ENCODE measurements at regions not wholly inside any gene's neighbourhood (a gene's known extent, or its start where the extent isn't known, plus 50 kb on each side); places are given as distances from the start of the nearest gene placed in this dataset.

DNA sequence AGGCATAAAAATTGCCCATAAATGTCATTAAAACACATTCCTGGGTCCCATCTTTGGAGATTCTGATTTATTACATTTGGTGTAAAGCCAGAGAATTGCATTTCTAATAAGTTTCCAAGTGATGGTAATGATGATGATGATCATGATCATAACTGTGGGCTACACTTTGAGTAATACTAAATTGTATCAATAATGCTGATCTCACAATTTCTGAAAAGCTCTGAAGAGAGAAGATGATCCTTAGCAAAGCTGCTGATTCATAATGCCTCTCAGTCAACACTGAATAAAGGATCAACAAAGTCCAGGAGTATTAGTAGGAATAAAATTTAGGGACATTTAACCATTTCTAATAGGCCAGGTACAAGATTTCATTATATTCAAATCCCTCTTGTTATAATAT is 434.5 kb downstream of the CAAP1 start:
- Histone ChIP-seq H4K8ac (ENCODE audit: low read depth, low read length) (no peak overlapping the region), H3K4me3 (ENCODE audit: low read length in 2 of 2) (no peak overlapping the region), H2BK5ac (ENCODE audit: low read length) (no peak overlapping the region), H2BK15ac (ENCODE audit: low read length) (no peak overlapping the region), H3K4me2 (ENCODE audit: insufficient read depth, low read length, poor library complexity, severe bottlenecking) (no peak overlapping the region), H4K91ac (ENCODE audit: low read depth, low read length, poor library complexity) (no peak overlapping the region), H3K18ac (ENCODE audit: low read length) (no peak overlapping the region), H3K27ac (replicated peaks; ENCODE audit: low read length) (no peak overlapping the region), H3K4me1 (ENCODE audit: control insufficient read depth in 2 of 2, insufficient read depth in 1 of 2, low read depth in 1 of 2, low read length in 2 of 2) (peaks cover 0 to 1% of the 10 kb centered on the region in 2 donors), H3K4ac (ENCODE audit: low read length) (no peak overlapping the region), H3K9ac (ENCODE audit: low read depth, low read length, poor library complexity) (no peak overlapping the region), H3K79me1 (ENCODE audit: low read depth, low read length) (no peaks in the 10 kb centered on the region), H3K36me3 (replicated peaks in 1 of 2; ENCODE audit: control insufficient read depth in 2 of 2, insufficient read depth in 2 of 2, low read length in 2 of 2) (no peaks in the 10 kb centered on the region), H2AFZ (ENCODE audit: low read length) (no peak overlapping the region), H2BK12ac (ENCODE audit: low read length) (no peak overlapping the region), H3K23ac (ENCODE audit: low read depth, low read length, poor library complexity) (no peak overlapping the region), H2BK120ac (ENCODE audit: low read depth, low read length) (no peak overlapping the region), H3K27me3 (ENCODE audit: control insufficient read depth in 3 of 3, insufficient read depth in 3 of 3, low read depth in 1 of 3, low read length in 3 of 3) (no peaks in the 10 kb centered on the region), H3K14ac (ENCODE audit: low read length) (no peak overlapping the region), H3K9me3 (replicated peaks in 1 of 2; ENCODE audit: control insufficient read depth in 2 of 2, insufficient read depth in 1 of 2, low read depth in 1 of 2, low read length in 2 of 2) (no peaks in the 10 kb centered on the region), H2AK5ac (ENCODE audit: low read depth, low read length) (no peak overlapping the region)
- no peak for DNase-seq (ENCODE audit: low spot score)

DNA sequence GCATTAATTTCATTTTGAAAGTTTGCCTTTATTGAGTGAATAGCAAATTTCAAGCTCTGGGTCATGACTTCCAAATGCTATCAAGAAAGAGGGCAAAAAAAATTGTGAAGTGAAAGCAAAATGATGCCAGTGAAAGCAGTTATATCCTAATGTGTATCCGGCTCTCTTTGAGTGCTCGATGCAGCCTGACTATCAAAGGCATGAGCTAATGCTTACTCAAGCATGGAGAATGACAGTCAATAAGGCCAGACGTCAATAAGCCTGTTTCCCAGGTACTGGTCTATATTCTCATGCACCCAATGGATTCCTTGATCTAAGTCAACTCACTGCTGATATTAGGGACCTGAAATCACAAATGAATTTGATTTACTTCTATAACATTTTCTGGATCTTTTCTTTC is 435.5 kb downstream of the CAAP1 start:
- Histone ChIP-seq H3K23ac (ENCODE audit: low read depth, low read length, poor library complexity) (no peak overlapping the region), H3K27ac (replicated peaks; ENCODE audit: low read length) (no peak overlapping the region)

DNA sequence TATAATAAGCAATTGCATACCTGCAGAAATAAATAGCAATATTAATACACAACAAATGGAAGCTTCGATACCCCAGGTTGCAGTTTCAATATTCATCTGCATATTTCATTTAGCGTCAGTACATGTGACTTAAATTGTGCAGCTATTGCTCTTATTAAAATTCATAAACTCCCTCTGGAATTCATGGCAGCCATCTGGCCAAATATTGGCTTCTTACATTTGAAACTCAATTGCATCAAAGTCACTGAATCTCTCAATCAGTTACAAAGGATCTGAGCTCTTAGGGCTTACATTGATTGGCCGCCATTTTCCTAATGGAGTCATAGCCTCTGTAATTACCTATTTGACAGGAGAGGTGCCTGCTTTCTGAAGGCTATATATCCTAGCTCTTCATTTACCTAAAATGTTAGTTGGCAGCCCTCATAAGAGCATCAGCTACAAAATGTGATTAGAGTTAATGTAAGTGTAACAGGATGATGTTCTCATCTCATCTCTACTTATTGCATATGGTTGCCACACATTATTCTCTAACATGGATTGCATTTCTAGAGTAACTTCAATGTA is 453.5 kb downstream of the CAAP1 start:
- Histone ChIP-seq H3K27ac (replicated peaks; ENCODE audit: low read length) (no peak overlapping the region), H3K9me3 (replicated peaks in 1 of 2; ENCODE audit: control insufficient read depth in 2 of 2, insufficient read depth in 1 of 2, low read depth in 1 of 2, low read length in 2 of 2) (no peaks in the 10 kb centered on the region), H3K79me1 (ENCODE audit: low read depth, low read length) (no peaks in the 10 kb centered on the region), H3K4me2 (ENCODE audit: insufficient read depth, low read length, poor library complexity, severe bottlenecking) (no peak overlapping the region), H3K36me3 (replicated peaks in 1 of 2; ENCODE audit: control insufficient read depth in 2 of 2, insufficient read depth in 2 of 2, low read length in 2 of 2) (no peaks in the 10 kb centered on the region), H2BK120ac (ENCODE audit: low read depth, low read length) (no peak overlapping the region), H4K8ac (ENCODE audit: low read depth, low read length) (no peak overlapping the region), H2AK5ac (ENCODE audit: low read depth, low read length) (no peak overlapping the region), H3K4me3 (ENCODE audit: low read length in 2 of 2) (no peak overlapping the region), H2BK15ac (ENCODE audit: low read length) (no peak overlapping the region), H3K18ac (ENCODE audit: low read length) (no peak overlapping the region), H2BK5ac (ENCODE audit: low read length) (no peak overlapping the region), H2AFZ (ENCODE audit: low read length) (no peak overlapping the region), H2BK12ac (ENCODE audit: low read length) (no peak overlapping the region), H3K9ac (ENCODE audit: low read depth, low read length, poor library complexity) (no peak overlapping the region), H3K27me3 (ENCODE audit: control insufficient read depth in 3 of 3, insufficient read depth in 3 of 3, low read depth in 1 of 3, low read length in 3 of 3) (no peaks in the 10 kb centered on the region), H4K91ac (ENCODE audit: low read depth, low read length, poor library complexity) (no peak overlapping the region), H3K4ac (ENCODE audit: low read length) (no peak overlapping the region), H3K14ac (ENCODE audit: low read length) (no peak overlapping the region), H3K23ac (ENCODE audit: low read depth, low read length, poor library complexity) (no peak overlapping the region), H3K4me1 (ENCODE audit: control insufficient read depth in 2 of 2, insufficient read depth in 1 of 2, low read depth in 1 of 2, low read length in 2 of 2) (peaks cover 2% of the 10 kb centered on the region in 2 donors)
- no CpG with 5 or more reads among the region's 3 CpGs for WGBS, 2 donors (ENCODE audit: extremely low coverage in 2 of 2, insufficient read length in 2 of 2, insufficient replicate concordance in 1 of 2)
- no peak for DNase-seq (ENCODE audit: low spot score)

More for the DNA sequence above, 435.5 kb downstream of the CAAP1 start:
- H3K9me3 ChIP-seq (replicated peaks in 1 of 2; ENCODE audit: control insufficient read depth in 2 of 2, insufficient read depth in 1 of 2, low read depth in 1 of 2, low read length in 2 of 2), result no peaks in the 10 kb centered on the region
- H4K8ac ChIP-seq (ENCODE audit: low read depth, low read length), result no peak overlapping the region
- H2AK5ac ChIP-seq (ENCODE audit: low read depth, low read length), result no peak overlapping the region
- no peaks in the 10 kb centered on the region for H3K27me3 ChIP-seq (ENCODE audit: control insufficient read depth in 3 of 3, insufficient read depth in 3 of 3, low read depth in 1 of 3, low read length in 3 of 3)
- H3K4me2 ChIP-seq (ENCODE audit: insufficient read depth, low read length, poor library complexity, severe bottlenecking), result no peak overlapping the region
- no peak overlapping the region for H2BK120ac ChIP-seq (ENCODE audit: low read depth, low read length)
- no peak overlapping the region for H2AFZ ChIP-seq (ENCODE audit: low read length)
- H2BK15ac ChIP-seq (ENCODE audit: low read length), result no peak overlapping the region
- no peak overlapping the region for H2BK5ac ChIP-seq (ENCODE audit: low read length)
- H3K36me3 ChIP-seq (replicated peaks in 1 of 2; ENCODE audit: control insufficient read depth in 2 of 2, insufficient read depth in 2 of 2, low read length in 2 of 2), result no peaks in the 10 kb centered on the region
- no CpG with 5 or more reads among the region's 3 CpGs for WGBS, 2 donors (ENCODE audit: extremely low coverage in 2 of 2, insufficient read length in 2 of 2, insufficient replicate concordance in 1 of 2)
- H3K4me3 ChIP-seq (ENCODE audit: low read length in 2 of 2), result no peak overlapping the region
- H3K79me1 ChIP-seq (ENCODE audit: low read depth, low read length), result no peaks in the 10 kb centered on the region
- no peak overlapping the region for H3K9ac ChIP-seq (ENCODE audit: low read depth, low read length, poor library complexity)
- no peak overlapping the region for H3K18ac ChIP-seq (ENCODE audit: low read length)
- H3K4me1 ChIP-seq (ENCODE audit: control insufficient read depth in 2 of 2, insufficient read depth in 1 of 2, low read depth in 1 of 2, low read length in 2 of 2), result peaks cover 0 to 1% of the 10 kb centered on the region in 2 donors
- H3K14ac ChIP-seq (ENCODE audit: low read length), result no peak overlapping the region
- no peak for DNase-seq (ENCODE audit: low spot score)
- no peak overlapping the region for H4K91ac ChIP-seq (ENCODE audit: low read depth, low read length, poor library complexity)
- no peak overlapping the region for H3K4ac ChIP-seq (ENCODE audit: low read length)
- H2BK12ac ChIP-seq (ENCODE audit: low read length), result no peak overlapping the region

DNA sequence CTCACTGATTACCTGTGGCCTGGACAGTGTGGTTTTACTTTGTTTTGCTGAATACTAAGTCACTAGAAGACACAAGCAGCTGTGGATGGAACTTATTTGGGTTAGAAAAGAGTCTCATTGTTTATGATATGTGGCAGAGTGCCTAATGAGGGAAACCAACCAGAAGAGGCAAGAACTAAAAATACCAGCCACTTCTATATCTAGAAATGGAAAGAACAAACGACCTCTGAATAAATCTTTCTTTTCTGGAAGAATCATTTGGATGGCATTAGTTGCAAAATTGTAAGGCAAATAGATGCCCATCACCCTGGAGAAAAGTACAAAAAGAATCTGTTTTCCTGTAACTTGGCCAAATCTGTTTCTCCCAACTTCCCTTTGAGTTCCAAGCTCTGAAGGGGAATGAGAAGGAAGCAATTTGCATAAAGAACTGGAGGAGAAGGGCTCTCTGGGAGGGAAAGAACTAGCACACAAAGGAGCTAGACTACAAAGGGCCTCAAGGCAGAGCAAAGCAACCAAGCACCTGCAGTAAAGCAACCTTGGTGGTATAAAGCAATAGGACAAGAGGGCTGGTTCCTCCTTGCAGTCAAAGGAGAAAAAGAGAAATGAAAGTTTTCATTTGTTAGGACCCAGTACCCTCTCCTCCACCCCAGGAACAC is 455.4 kb downstream of the CAAP1 start:
- Histone ChIP-seq H2AFZ (ENCODE audit: low read length) (peak overlapping the region; percentile 32), H2BK15ac (ENCODE audit: low read length) (no peak overlapping the region), H3K4me1 (ENCODE audit: control insufficient read depth in 2 of 2, insufficient read depth in 1 of 2, low read depth in 1 of 2, low read length in 2 of 2) (peaks cover 2% of the 10 kb centered on the region in 2 donors), H3K36me3 (replicated peaks in 1 of 2; ENCODE audit: control insufficient read depth in 2 of 2, insufficient read depth in 2 of 2, low read length in 2 of 2) (no peaks in the 10 kb centered on the region), H3K18ac (ENCODE audit: low read length) (no peak overlapping the region), H3K4me2 (ENCODE audit: insufficient read depth, low read length, poor library complexity, severe bottlenecking) (no peak overlapping the region), H2BK5ac (ENCODE audit: low read length) (no peak overlapping the region), H2BK12ac (ENCODE audit: low read length) (no peak overlapping the region), H3K79me1 (ENCODE audit: low read depth, low read length) (no peaks in the 10 kb centered on the region), H3K27ac (replicated peaks; ENCODE audit: low read length) (no peak overlapping the region), H3K9ac (ENCODE audit: low read depth, low read length, poor library complexity) (no peak overlapping the region), H3K14ac (ENCODE audit: low read length) (no peak overlapping the region), H3K9me3 (replicated peaks in 1 of 2; ENCODE audit: control insufficient read depth in 2 of 2, insufficient read depth in 1 of 2, low read depth in 1 of 2, low read length in 2 of 2) (no peaks in the 10 kb centered on the region), H4K8ac (ENCODE audit: low read depth, low read length) (no peak overlapping the region), H3K4ac (ENCODE audit: low read length) (no peak overlapping the region), H2BK120ac (ENCODE audit: low read depth, low read length) (no peak overlapping the region), H4K91ac (ENCODE audit: low read depth, low read length, poor library complexity) (no peak overlapping the region), H3K4me3 (ENCODE audit: low read length in 2 of 2) (no peak overlapping the region), H3K27me3 (ENCODE audit: control insufficient read depth in 3 of 3, insufficient read depth in 3 of 3, low read depth in 1 of 3, low read length in 3 of 3) (no peaks in the 10 kb centered on the region), H3K23ac (ENCODE audit: low read depth, low read length, poor library complexity) (no peak overlapping the region), H2AK5ac (ENCODE audit: low read depth, low read length) (no peak overlapping the region)
- no CpG with 5 or more reads among the region's 1 CpG for WGBS, 2 donors (ENCODE audit: extremely low coverage in 2 of 2, insufficient read length in 2 of 2, insufficient replicate concordance in 1 of 2)
- DNase-seq (ENCODE audit: low spot score), result peak; percentile 20

Measured in neuronal stem cell (in vitro differentiated cells).